WTC11 (cell line): ENCODE measurements at regions not wholly inside any gene's neighbourhood (a gene's known extent, or its start where the extent isn't known, plus 50 kb on each side); places are given as distances from the start of the nearest gene placed in this dataset.

Source experiments
- ATF1 ChIP-seq: sonication (generic); formaldehyde crosslinking; IDR thresholded peaks from 2 replicates; pipeline ENCODE4 v1.8.1; 2023; ENCODE audit warnings: mild to moderate bottlenecking, moderate library complexity, missing genetic modification reagents
- CBFB ChIP-seq: sonication (generic); formaldehyde crosslinking; IDR thresholded peaks from 2 replicates; pipeline ENCODE4 v1.8.1; 2022; ENCODE audit warnings: mild to moderate bottlenecking, low read depth, missing genetic modification reagents
- CREM ChIP-seq: sonication (generic); formaldehyde crosslinking; IDR thresholded peaks from 2 replicates; pipeline ENCODE4 v1.8.1; 2022; ENCODE audit warnings: mild to moderate bottlenecking, missing genetic modification reagents, moderate library complexity
- ELF4 ChIP-seq: sonication (generic); formaldehyde crosslinking; IDR thresholded peaks from 2 replicates; pipeline ENCODE4 v1.8.1; 2022; ENCODE audit warnings: low read depth, mild to moderate bottlenecking, moderate library complexity, missing genetic modification reagents
- ESRRA ChIP-seq: sonication (generic); formaldehyde crosslinking; IDR thresholded peaks from 2 replicates; pipeline ENCODE4 v1.8.1; 2022; ENCODE audit warnings: mild to moderate bottlenecking, missing genetic modification reagents, borderline replicate concordance
- FOXJ3 ChIP-seq: sonication (generic); formaldehyde crosslinking; IDR thresholded peaks from 2 replicates; pipeline ENCODE4 v1.9.0; 2021; ENCODE audit warnings: missing genetic modification reagents, mild to moderate bottlenecking, borderline replicate concordance
- GABPB1 ChIP-seq: sonication (generic); formaldehyde crosslinking; IDR thresholded peaks from 2 replicates; pipeline ENCODE4 v1.8.1; 2023; ENCODE audit warnings: mild to moderate bottlenecking, missing genetic modification reagents
- MXD4 ChIP-seq: fragments of 250-450 bp; sonication (Bioruptor Pico); IDR thresholded peaks from 2 replicates; pipeline ENCODE4 v1.8.0; 2021; ENCODE audit warnings: mild to moderate bottlenecking, moderate library complexity, borderline replicate concordance
- NFYB ChIP-seq: sonication (generic); formaldehyde crosslinking; conservative IDR thresholded peaks from 2 replicates; pipeline ENCODE4 v1.8.0; 2022; ENCODE audit warnings: low read depth, missing genetic modification reagents
- SMAD3 ChIP-seq: sonication (generic); formaldehyde crosslinking; IDR thresholded peaks from 2 replicates; pipeline ENCODE4 v1.8.0; 2022; ENCODE audit warnings: missing genetic modification reagents, mild to moderate bottlenecking, borderline replicate concordance
- USF2 ChIP-seq: sonication (generic); formaldehyde crosslinking; IDR thresholded peaks from 2 replicates; pipeline ENCODE4 v1.8.1; 2023; ENCODE audit warnings: mild to moderate bottlenecking, missing genetic modification reagents, moderate library complexity
- ZBTB21 ChIP-seq: sonication (generic); formaldehyde crosslinking; IDR thresholded peaks from 2 replicates; pipeline ENCODE4 v1.8.1; 2023; ENCODE audit warnings: mild to moderate bottlenecking, missing genetic modification reagents, borderline replicate concordance
- ZNF317 ChIP-seq: sonication (generic); formaldehyde crosslinking; IDR thresholded peaks from 2 replicates; pipeline ENCODE4 v1.8.1; 2023; ENCODE audit warnings: low read depth, mild to moderate bottlenecking, moderate library complexity, missing genetic modification reagents, borderline replicate concordance
- TF ChIP-seq, protein P1 (sequence below): fragments of 200-600 bp; IDR thresholded peaks from 2 replicates; pipeline ENCODE4 v1.8.0; 2022; ENCODE audit warnings: antibody characterized with exemption

- no peak for TF ChIP-seq ZNF317 (CRISPR knock-in tag)
- no peak for TF ChIP-seq NFYB (CRISPR knock-in tag)
- TF ChIP-seq, protein P1, sequence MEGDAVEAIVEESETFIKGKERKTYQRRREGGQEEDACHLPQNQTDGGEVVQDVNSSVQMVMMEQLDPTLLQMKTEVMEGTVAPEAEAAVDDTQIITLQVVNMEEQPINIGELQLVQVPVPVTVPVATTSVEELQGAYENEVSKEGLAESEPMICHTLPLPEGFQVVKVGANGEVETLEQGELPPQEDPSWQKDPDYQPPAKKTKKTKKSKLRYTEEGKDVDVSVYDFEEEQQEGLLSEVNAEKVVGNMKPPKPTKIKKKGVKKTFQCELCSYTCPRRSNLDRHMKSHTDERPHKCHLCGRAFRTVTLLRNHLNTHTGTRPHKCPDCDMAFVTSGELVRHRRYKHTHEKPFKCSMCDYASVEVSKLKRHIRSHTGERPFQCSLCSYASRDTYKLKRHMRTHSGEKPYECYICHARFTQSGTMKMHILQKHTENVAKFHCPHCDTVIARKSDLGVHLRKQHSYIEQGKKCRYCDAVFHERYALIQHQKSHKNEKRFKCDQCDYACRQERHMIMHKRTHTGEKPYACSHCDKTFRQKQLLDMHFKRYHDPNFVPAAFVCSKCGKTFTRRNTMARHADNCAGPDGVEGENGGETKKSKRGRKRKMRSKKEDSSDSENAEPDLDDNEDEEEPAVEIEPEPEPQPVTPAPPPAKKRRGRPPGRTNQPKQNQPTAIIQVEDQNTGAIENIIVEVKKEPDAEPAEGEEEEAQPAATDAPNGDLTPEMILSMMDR: no peak
- no peak for TF ChIP-seq ELF4 (CRISPR knock-in tag)
- no peak for TF ChIP-seq CREM
- TF ChIP-seq CBFB (CRISPR knock-in tag): no peak
- TF ChIP-seq SMAD3: no peak
- TF ChIP-seq ESRRA: no peak
- no peak for TF ChIP-seq GABPB1 (CRISPR knock-in tag)
- TF ChIP-seq FOXJ3: no peak
- no peak for TF ChIP-seq ATF1
- no peak for TF ChIP-seq ZBTB21 (CRISPR knock-in tag)
- TF ChIP-seq MXD4 (CRISPR knock-in tag): no peak
- no peak for TF ChIP-seq USF2 (CRISPR knock-in tag)
These were observed 81.5 kb downstream of the FTHL17 start for GRCh38 chrX:30990361-30990760.
